Neural crest cell (in vitro differentiated cells): ENCODE measurements at regions not wholly inside any gene's neighbourhood (a gene's known extent, or its start where the extent isn't known, plus 50 kb on each side); places are given as distances from the start of the nearest gene placed in this dataset.

ENCODE experiments used
- DNase-seq: peaks from one replicate; pipeline ENCODE4 v3.0.0; 2021; ENCODE audit warnings: low read depth, mixed read lengths, low spot score
- H3K27ac Mint-ChIP-seq: one replicate; pipeline ENCODE4 v1.8.0; 2021; ENCODE audit warnings: mild to moderate bottlenecking, mixed read lengths; ENCODE audit not compliant: unreplicated experiment
- H3K27me3 Mint-ChIP-seq: 2 replicates; pipeline ENCODE4 v1.8.0; 2021; ENCODE audit warnings: low read depth, mild to moderate bottlenecking, mixed read lengths
- H3K36me3 Mint-ChIP-seq: 2 replicates; pipeline ENCODE4 v1.8.0; 2021; ENCODE audit warnings: low read depth, mild to moderate bottlenecking, mixed read lengths
- H3K4me1 Mint-ChIP-seq: 2 replicates; pipeline ENCODE4 v1.8.0; 2021; ENCODE audit warnings: mixed read lengths
- H3K4me3 Mint-ChIP-seq: one replicate; pipeline ENCODE4 v1.8.0; 2021; ENCODE audit warnings: mild to moderate bottlenecking, mixed read lengths
- H3K9me3 Mint-ChIP-seq: 2 replicates; pipeline ENCODE4 v1.8.0; 2021; ENCODE audit warnings: mixed read lengths
- CTCF ChIP-seq: fragments of 200-600 bp; sonication (generic); conservative IDR thresholded peaks from 2 replicates; pipeline ENCODE4 v1.5.0; 2021; ENCODE audit warnings: antibody characterized with exemption, mild to moderate bottlenecking

- no peak overlapping the region for H3K27ac Mint-ChIP-seq
- no peaks in the 10 kb centered on the region for H3K4me1 Mint-ChIP-seq
- no peak overlapping the region for H3K4me3 Mint-ChIP-seq
- TF ChIP-seq CTCF, result no peak
- no peak for DNase-seq
- H3K9me3 Mint-ChIP-seq, result peaks cover 5% of the 10 kb centered on the region
- H3K27me3 Mint-ChIP-seq, result no peaks in the 10 kb centered on the region
- no peaks in the 10 kb centered on the region for H3K36me3 Mint-ChIP-seq
Observed at GRCh38 chrX:10851809-10852208, 231.4 kb upstream of the MID1 start.

DNA sequence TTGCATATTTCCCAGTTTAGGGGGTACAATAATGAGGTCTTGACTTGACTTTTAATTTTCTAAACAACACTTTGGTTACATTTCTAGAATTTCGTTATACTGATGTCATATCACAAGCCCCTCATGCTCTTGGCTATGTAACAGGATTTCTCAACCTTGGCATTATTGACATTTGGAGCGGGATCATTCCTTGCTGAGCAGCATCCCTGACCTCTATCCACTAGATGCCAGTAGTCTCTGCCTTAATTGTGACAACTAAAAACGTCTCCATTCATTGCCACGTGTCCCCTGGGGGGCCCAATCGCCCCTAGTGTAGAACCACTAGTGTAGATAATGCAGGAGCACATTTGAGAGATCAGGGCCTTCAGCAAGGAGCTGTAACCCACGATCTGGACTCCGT lies 234.2 kb upstream of the MID1 start:
- Mint-ChIP-seq H3K27ac (no peak overlapping the region), H3K4me1 (no peaks in the 10 kb centered on the region), H3K9me3 (peaks cover 9% of the 10 kb centered on the region)

DNA sequence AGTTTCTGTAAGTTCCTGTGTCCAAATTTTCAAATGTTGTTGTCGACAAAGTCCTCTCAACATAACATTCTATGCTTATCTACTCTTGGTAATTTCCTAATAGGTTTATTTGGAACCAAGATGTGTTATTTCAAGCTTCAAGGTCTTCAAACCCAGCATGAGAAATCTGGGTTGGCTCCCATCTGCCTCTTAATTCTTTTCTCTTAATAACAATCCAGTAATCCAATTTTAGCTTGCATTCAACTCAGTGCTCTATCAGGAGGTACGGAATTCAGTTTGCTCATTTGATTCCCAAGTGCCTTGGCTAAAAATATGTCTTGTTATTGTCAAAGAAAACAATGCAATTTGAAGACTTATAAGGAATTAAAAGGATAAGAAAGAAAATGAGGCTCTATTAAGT lies 235.5 kb upstream of the MID1 start:
- Mint-ChIP-seq H3K4me1 (no peaks in the 10 kb centered on the region), H3K4me3 (no peak overlapping the region), H3K27me3 (no peaks in the 10 kb centered on the region), H3K36me3 (peaks cover 3% of the 10 kb centered on the region), H3K9me3 (peaks cover 6% of the 10 kb centered on the region), H3K27ac (no peak overlapping the region)
- TF ChIP-seq CTCF, result no peak
- DNase-seq, result no peak

More for the DNA sequence above, 234.2 kb upstream of the MID1 start:
- H3K27me3 Mint-ChIP-seq, result no peaks in the 10 kb centered on the region
- no peak overlapping the region for H3K4me3 Mint-ChIP-seq
- no peak for TF ChIP-seq CTCF
- DNase-seq, result no peak
- peaks cover 3% of the 10 kb centered on the region for H3K36me3 Mint-ChIP-seq

DNA sequence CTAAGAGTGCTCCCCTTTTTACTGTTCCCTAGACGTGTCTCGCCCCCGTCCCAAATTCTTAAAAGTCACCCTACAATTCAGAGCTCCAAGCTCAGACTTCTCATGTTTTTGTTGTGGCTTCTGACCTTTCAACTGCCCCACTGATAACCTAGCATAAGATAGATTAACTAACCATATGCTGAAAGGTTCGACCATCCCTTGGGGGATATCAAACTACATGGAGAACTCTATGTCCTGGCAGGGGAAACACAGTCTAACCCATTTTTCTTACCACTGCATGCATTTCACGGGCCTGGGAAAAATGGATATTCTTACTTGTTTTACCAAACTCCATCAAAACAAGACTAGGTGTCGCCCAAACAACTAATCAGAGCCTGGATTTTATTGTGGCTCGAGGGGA lies 236.4 kb upstream of the MID1 start:
- no peak for DNase-seq
- Mint-ChIP-seq H3K27ac (no peak overlapping the region), H3K36me3 (peaks cover 3% of the 10 kb centered on the region), H3K4me3 (no peak overlapping the region), H3K4me1 (no peaks in the 10 kb centered on the region), H3K9me3 (peaks cover 8% of the 10 kb centered on the region), H3K27me3 (no peaks in the 10 kb centered on the region)
- no peak for TF ChIP-seq CTCF

DNA sequence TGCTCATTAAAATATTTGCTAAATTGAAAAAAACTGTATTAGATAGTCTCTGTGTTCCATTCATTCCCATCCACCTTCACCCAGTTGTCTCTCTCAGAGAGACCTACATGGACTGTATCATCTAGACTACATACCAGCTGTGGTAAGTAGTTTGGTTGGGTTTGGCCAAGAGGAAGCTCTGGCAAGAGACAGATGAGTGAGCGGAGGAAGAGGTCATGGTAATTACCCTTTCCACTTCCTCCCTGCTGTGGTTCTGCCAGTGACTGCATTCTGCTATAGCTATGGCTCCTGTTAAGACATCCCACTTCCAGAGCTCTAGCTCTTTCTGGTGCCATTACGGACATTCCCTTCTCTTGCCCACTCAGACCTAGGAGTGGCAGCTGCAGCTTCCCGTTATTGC lies 239.0 kb upstream of the MID1 start:
- H3K4me1 Mint-ChIP-seq, result no peaks in the 10 kb centered on the region
- no peak overlapping the region for H3K27ac Mint-ChIP-seq
- DNase-seq, result no peak
- TF ChIP-seq CTCF, result no peak
- no peaks in the 10 kb centered on the region for H3K27me3 Mint-ChIP-seq
- H3K4me3 Mint-ChIP-seq, result no peak overlapping the region
- H3K36me3 Mint-ChIP-seq, result peaks cover 3% of the 10 kb centered on the region
- peaks cover 9% of the 10 kb centered on the region for H3K9me3 Mint-ChIP-seq

DNA sequence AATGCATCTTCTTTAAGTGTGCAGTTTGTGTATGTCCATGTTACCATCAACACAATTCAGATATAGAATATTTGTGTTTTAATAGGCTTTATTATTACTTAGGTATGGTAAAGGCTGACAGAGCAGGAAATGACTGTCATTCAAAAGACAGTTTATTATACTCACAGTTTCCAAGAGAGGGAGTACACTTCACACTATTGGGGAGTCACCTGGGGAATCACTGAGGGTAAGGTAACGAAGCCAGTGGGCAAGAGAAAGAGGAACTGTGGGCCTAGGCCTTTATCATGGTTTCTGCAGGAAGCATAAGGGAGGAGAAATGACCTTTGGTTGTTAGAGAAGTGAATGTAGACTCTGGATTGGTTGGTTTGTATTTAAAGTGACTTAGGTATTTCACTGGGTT lies 235.1 kb upstream of the HCCS start:
- Mint-ChIP-seq H3K27ac (no peak overlapping the region), H3K4me3 (no peak overlapping the region), H3K27me3 (no peaks in the 10 kb centered on the region), H3K9me3 (peaks cover 14% of the 10 kb centered on the region), H3K4me1 (no peaks in the 10 kb centered on the region), H3K36me3 (peaks cover 12% of the 10 kb centered on the region)
- DNase-seq, result no peak
- no peak for TF ChIP-seq CTCF
